Stimulated activated CD4-positive, alpha-beta T cell treated with anti-CD3 and anti-CD28 coated beads, Interleukin-15, amount 100 ng/mL, for 48 hours (primary cell): ENCODE measurements at regions not wholly inside any gene's neighbourhood (a gene's known extent, or its start where the extent isn't known, plus 50 kb on each side); places are given as distances from the start of the nearest gene placed in this dataset.
"Not testable (repeated sequence)": the region's sequence is repeated elsewhere in the genome, so short reads cannot be mapped to it uniquely, and the experiment has no call there.

ENCODE experiments used
- DNase-seq, 2 donors: peaks; one replicate each; pipeline ENCODE4 v3.0.0-alpha.2; 2020; ENCODE audit warnings: low read depth in 2 of 2

DNA sequence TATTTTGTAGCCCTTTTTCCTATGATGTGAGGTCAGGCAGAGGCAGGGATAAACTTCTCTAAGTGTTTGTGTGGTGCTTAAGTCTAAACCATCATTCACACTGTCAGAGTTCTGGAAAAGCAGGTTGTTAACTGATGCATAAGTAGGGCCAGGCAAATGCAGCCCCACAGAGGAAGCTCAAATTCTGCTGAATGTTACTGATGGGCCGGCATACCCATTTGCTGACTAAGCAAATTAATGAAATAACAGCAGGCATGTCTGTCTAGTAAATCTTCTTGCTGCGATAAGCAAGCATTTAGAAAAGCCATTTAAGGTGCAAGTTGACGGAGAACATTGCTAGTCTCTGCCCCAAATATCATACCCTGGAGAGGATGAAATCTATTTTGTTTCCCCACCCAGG lies 523.2 kb upstream of the CCDC196 start:
- no peak for DNase-seq

GRCh38 chr14:65964366-65964765 lies 521.8 kb upstream of the CCDC196 start:
- DNase-seq = no peak

DNA sequence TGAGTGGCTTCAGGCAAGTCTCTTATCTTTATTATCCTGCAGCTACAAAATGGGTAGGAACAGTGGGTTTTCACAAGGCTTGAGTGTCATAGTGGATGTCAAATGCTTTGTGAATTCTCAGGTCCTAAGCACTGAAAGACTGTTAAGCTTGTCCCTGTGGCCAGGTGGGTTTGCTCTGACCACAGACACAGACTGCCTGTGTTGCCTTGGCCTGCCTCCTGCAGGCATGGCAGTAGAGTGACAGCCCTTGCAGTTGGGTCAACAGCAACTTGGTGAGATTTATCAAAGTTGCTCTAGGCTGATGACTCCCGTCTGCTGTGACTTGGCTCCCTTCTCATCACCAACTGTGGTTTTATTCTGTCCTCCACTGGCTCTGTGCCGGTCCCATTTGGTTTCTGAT lies 520.0 kb upstream of the CCDC196 start:
- no peak for DNase-seq

- no peak for DNase-seq
These were observed 513.8 kb upstream of the CCDC196 start for GRCh38 chr14:65972346-65972870.

DNA sequence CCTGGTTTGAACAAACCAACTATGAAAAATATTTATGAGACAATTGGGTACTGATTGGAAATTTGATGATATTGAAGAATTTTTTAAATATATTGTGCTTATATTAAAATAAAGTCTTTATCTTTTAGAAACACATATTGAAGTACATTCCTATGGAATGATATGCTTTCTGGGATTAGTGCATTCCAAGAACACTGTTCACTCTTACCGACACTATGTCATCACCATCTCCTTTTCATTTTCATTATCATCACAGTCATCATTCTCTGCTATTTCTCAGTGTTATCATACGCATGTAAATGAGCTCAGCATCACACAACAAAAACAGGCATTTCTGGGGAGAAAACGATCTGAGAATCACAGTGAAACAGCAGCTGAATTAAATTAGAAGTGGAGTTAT lies 513.3 kb upstream of the CCDC196 start:
- no peak for DNase-seq

DNA sequence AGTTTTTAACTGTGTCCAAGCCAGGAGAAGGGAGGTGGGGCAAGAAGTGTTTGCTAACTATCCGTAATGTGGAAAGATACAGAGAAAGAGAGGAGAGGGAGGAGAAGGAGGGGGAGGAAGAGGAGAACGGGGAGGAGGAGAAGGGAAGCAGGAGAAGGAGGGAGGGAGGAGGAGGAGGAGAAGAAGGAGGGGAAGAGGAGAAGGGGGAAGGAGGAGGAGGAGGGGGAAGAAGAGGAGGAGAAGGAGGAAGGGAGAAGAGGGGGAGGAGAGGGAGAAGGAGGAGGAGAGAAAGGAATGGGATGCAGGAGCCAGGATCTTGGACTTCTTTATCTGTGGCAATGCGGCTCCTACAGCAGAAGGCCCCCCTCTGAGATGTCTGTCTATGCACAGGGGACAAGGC lies 510.3 kb upstream of the CCDC196 start:
- DNase-seq = no peak

DNA sequence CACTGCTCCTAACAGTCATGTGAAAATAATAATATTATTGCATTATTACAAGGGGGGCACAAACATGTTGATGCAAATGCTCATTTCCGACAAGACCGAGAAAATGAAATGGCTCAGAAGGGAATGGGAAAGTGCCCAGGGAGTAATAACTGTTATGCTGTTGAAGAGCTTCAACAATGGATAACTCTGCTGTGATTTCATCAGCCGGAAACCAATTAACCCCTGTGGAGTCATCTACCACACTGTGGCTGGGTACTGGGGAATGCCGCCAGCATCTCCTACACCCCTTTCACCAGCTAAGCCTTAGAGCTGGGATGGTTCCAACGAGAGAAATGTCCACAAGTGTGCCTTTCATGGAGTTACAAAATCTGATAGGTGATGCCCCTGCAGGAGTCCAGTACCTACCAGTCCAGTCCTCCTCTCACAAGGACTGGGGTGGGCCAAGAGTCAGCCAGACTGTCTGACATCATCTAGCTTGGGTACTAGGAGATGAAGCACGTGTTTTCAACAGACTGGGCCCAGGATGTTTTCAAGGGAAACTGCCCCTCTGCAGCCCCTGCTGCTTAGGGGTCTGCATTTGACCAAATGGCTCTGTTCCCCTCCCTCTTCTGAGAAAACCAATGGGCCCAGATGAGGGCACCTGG lies 509.3 kb upstream of the CCDC196 start:
- DNase-seq = no peak

GRCh38 chr14:65981192-65981843 lies 504.9 kb upstream of the CCDC196 start:
- DNase-seq = no peak

GRCh38 chr14:65986041-65986440 lies 500.1 kb upstream of the CCDC196 start:
- no peak for DNase-seq

DNA sequence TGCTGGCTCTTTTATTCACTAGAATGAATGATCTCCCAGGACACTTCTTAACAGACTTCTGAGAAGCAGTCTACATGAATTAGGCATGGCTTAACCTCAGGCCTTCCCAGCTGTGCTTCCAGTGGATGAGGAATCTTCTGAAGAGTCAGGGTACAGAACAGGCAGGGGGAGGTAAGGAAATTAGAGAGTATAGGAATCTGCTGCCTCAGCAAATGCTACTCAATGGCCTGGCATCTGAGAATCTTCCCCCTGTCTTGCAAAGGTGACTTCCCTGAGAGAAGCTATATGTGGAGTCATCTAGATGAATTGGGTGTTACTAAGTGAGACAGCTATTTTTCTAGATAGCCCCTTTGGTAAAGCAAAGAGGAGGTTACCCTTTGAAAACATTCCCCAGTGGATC lies 496.2 kb upstream of the CCDC196 start:
- no peak for DNase-seq

DNA sequence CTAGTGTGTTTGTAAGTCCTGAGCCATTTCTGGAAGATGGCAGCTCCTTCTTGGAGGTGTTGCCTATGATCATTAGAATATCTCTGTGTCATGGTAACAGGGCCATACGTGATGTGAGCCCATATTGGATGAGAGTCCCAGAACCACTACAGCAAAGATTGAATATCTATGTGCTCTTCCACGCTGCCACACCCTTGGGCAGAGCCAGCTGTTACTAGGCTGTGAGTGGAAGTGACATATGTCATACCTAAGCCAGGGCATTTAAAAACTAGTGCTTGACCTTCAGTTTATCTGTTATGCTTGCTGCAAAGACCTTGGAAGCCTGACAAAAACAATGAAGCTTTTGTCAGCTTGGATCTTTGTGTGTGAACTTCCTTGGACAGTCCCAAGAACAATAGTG lies 495.1 kb upstream of the CCDC196 start:
- no peak for DNase-seq

DNA sequence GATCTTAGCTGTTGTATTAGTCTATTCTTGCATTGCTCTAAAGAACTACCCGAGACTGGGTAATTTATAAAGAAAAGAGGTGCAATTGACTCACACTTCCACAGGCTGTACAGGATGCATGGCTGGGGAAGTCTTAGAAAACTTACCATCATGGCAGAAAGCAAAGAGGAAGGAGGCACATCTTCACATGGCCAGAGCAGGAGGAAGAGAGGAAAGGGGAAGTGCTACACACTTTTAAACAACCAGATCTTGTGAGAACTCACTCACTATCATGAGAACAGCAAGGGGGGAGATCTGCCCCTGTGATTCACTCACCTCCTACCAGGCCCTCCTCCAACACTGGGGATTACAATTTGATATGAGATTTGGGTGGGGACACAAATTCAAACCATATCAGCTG lies 494.2 kb upstream of the CCDC196 start:
- not testable (repeated sequence) for DNase-seq

DNA sequence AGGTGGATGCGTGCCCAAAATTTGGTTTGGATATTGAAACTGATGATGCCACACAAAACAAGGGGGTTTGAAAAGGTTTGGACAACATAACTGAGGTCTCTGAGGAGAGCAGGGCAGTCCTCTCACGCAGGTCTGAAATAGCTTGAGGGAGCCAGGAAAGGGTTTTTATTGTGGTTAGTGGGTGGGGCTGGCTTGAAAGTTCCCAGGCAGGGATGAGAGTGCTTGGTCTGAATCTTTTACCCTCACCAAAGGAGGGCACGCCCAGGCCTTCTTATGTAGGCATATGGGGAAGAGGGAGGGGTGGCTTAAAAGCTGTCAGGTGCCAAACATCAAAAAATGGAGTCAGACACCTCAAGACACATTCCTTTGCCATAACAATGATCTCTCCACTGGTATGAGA lies 493.1 kb upstream of the CCDC196 start:
- no peak for DNase-seq

DNA sequence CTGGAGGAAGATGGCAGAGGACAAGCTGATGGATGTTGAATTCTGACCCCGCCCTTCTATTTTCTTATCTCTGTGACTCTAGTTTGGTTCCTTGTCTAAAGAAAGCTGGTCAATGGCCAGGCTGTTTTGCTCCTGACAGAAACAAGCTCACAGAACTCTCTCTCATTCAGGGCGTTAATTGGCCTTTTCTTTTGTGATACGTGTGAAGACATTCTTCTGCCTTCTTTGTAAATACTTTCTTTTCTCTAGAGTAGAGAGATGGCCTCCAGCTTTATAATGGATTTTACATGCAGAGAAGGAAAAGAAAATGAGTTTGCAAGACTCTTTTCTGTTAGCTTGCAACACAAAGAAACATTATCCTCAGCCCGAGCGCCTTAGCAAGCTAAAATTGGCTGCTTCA lies 492.2 kb upstream of the CCDC196 start:
- DNase-seq = no peak

- no peak for DNase-seq
These were observed 488.8 kb upstream of the CCDC196 start for GRCh38 chr14:65997347-65997746.

DNA sequence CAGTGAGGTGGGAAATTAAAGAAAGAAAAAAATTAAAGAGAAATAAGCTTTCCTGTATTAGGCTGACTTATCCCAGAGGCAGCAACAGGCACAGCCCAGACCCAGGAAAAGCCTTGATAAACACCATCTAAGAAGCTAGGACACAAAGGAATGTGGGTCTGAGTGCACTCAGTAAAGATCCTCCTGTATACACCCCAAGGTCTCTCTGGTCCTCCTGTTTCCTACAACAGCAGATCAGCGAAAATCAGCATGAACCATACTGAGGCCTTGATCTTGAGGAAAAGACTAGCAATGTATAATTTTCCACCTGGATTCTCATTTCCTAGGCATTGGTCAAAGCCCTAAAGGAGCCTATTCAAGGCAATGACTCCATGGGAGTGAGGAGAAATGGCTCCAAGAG lies 486.3 kb upstream of the CCDC196 start:
- DNase-seq = no peak

GRCh38 chr14:66000766-66001165 lies 485.4 kb upstream of the CCDC196 start:
- no peak for DNase-seq

GRCh38 chr14:66001356-66001755 lies 484.8 kb upstream of the CCDC196 start:
- DNase-seq = no peak

GRCh38 chr14:66003082-66003730 lies 483.0 kb upstream of the CCDC196 start:
- no peak for DNase-seq

DNA sequence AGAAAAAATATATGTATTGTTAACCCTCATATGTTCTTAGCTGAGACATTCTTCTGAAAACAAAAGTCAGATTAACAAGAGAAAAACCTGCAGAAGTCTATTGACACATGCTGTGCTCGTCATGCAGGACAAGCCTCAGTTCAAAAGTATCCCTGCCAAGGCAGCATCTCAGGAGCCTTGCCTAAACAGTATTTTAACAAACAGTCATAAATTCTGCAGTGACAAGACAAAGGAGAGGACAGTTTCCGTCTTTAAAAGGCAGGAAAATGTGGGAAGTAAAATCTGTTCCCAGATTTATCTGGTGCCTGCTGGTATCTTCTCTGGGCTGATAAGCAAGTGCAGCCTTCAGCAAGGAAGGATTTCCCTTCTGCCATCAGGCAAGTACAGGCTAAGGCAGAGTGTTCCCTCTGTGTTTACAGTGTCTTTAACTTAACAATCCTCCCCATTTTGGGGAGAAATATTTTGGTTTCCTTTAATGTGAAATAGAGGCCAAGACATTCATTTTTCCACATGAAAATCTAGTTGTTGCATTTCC lies 480.2 kb upstream of the CCDC196 start:
- no peak for DNase-seq

DNA sequence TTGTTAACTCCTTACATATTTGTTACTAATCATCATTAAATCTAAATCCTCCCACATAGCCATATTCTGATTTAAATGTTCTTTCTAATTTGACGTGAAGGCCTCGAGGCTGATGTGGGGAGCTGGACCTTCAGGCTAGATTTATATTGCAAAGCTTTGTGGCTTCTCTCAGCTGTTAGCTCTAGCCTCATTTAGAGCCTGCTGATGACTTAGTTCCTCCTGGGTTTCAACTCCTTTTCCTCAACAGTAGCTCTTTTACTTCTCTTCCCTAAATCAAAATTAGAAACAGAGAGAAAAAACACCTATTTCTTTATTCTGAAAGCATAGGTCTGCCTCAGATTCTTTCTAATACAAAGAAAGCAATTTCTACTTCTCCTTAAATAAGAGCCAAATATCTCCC lies 477.5 kb upstream of the CCDC196 start:
- no peak for DNase-seq

GRCh38 chr14:66009089-66009488 lies 477.1 kb upstream of the CCDC196 start:
- DNase-seq = no peak

GRCh38 chr14:66010695-66011094 lies 475.5 kb upstream of the CCDC196 start:
- no peak for DNase-seq
